ENCODE measurements at regions not wholly inside any gene's neighbourhood (a gene's known extent, or its start where the extent isn't known, plus 50 kb on each side); places are given as distances from the start of the nearest gene placed in this dataset.
"Not testable (repeated sequence)": the region's sequence is repeated elsewhere in the genome, so short reads cannot be mapped to it uniquely, and the experiment has no call there.

GRCh38 chr1:111052246-111052645, 87.6 kb downstream of the DRAM2 start:
- DNase-seq (ENCODE audit: low spot score) = no peak
- no CpG with 5 or more reads among the region's 1 CpG for WGBS, 2 donors (ENCODE audit: extremely low coverage in 2 of 2, insufficient read length in 2 of 2, insufficient replicate concordance in 1 of 2)

GRCh38 chr1:111048253-111048652, 84.5 kb upstream of the LRIF1 start:
- H3K14ac ChIP-seq (ENCODE audit: low read length); H3K9me3 ChIP-seq (replicated peaks in 1 of 2; ENCODE audit: control insufficient read depth in 2 of 2, insufficient read depth in 1 of 2, low read depth in 1 of 2, low read length in 2 of 2); H3K9ac ChIP-seq (ENCODE audit: low read depth, low read length, poor library complexity): not testable (repeated sequence)

More at GRCh38 chr1:111052246-111052645, 87.6 kb downstream of the DRAM2 start:
- Histone ChIP-seq H3K4me2 (ENCODE audit: insufficient read depth, low read length, poor library complexity, severe bottlenecking) (no peak overlapping the region), H3K79me1 (ENCODE audit: low read depth, low read length) (no peaks in the 10 kb centered on the region), H3K4me3 (ENCODE audit: low read length in 2 of 2) (no peak overlapping the region), H2BK12ac (ENCODE audit: low read length) (no peak overlapping the region), H2BK5ac (ENCODE audit: low read length) (no peak overlapping the region), H3K18ac (ENCODE audit: low read length) (no peak overlapping the region), H3K9me3 (replicated peaks in 1 of 2; ENCODE audit: control insufficient read depth in 2 of 2, insufficient read depth in 1 of 2, low read depth in 1 of 2, low read length in 2 of 2) (no peaks in the 10 kb centered on the region), H4K8ac (ENCODE audit: low read depth, low read length) (no peak overlapping the region), H3K27me3 (ENCODE audit: control insufficient read depth in 3 of 3, insufficient read depth in 3 of 3, low read depth in 1 of 3, low read length in 3 of 3) (no peaks in the 10 kb centered on the region), H2AK5ac (ENCODE audit: low read depth, low read length) (no peak overlapping the region), H3K9ac (ENCODE audit: low read depth, low read length, poor library complexity) (no peak overlapping the region), H3K27ac (replicated peaks; ENCODE audit: low read length) (no peak overlapping the region), H3K4ac (ENCODE audit: low read length) (no peak overlapping the region), H4K91ac (ENCODE audit: low read depth, low read length, poor library complexity) (no peak overlapping the region), H3K4me1 (ENCODE audit: control insufficient read depth in 2 of 2, insufficient read depth in 1 of 2, low read depth in 1 of 2, low read length in 2 of 2) (no peaks in the 10 kb centered on the region), H2BK15ac (ENCODE audit: low read length) (no peak overlapping the region), H3K23ac (ENCODE audit: low read depth, low read length, poor library complexity) (no peak overlapping the region), H2BK120ac (ENCODE audit: low read depth, low read length) (no peak overlapping the region), H2AFZ (ENCODE audit: low read length) (no peak overlapping the region), H3K36me3 (replicated peaks in 1 of 2; ENCODE audit: control insufficient read depth in 2 of 2, insufficient read depth in 2 of 2, low read length in 2 of 2) (no peaks in the 10 kb centered on the region), H3K14ac (ENCODE audit: low read length) (no peak overlapping the region)

GRCh38 chr1:111045033-111045722, 81.5 kb upstream of the LRIF1 start:
- H2AFZ ChIP-seq (ENCODE audit: low read length) = no peak overlapping the region
- no peaks in the 10 kb centered on the region for H3K36me3 ChIP-seq (replicated peaks in 1 of 2; ENCODE audit: control insufficient read depth in 2 of 2, insufficient read depth in 2 of 2, low read length in 2 of 2)
- H3K9me3 ChIP-seq (replicated peaks in 1 of 2; ENCODE audit: control insufficient read depth in 2 of 2, insufficient read depth in 1 of 2, low read depth in 1 of 2, low read length in 2 of 2) = no peaks in the 10 kb centered on the region
- H3K23ac ChIP-seq (ENCODE audit: low read depth, low read length, poor library complexity) = no peak overlapping the region
- H3K9ac ChIP-seq (ENCODE audit: low read depth, low read length, poor library complexity) = no peak overlapping the region
- no peak overlapping the region for H2BK5ac ChIP-seq (ENCODE audit: low read length)
- no peak overlapping the region for H2BK12ac ChIP-seq (ENCODE audit: low read length)
- no peaks in the 10 kb centered on the region for H3K79me1 ChIP-seq (ENCODE audit: low read depth, low read length)
- no peak overlapping the region for H3K4ac ChIP-seq (ENCODE audit: low read length)
- no peak overlapping the region for H3K14ac ChIP-seq (ENCODE audit: low read length)
- no peaks in the 10 kb centered on the region for H3K4me1 ChIP-seq (ENCODE audit: control insufficient read depth in 2 of 2, insufficient read depth in 1 of 2, low read depth in 1 of 2, low read length in 2 of 2)
- no peak overlapping the region for H4K8ac ChIP-seq (ENCODE audit: low read depth, low read length)
- WGBS, 2 donors (ENCODE audit: extremely low coverage in 2 of 2, insufficient read length in 2 of 2, insufficient replicate concordance in 1 of 2) = no CpG with 5 or more reads among the region's 2 CpGs
- no peaks in the 10 kb centered on the region for H3K27me3 ChIP-seq (ENCODE audit: control insufficient read depth in 3 of 3, insufficient read depth in 3 of 3, low read depth in 1 of 3, low read length in 3 of 3)
- H2BK120ac ChIP-seq (ENCODE audit: low read depth, low read length) = no peak overlapping the region
- no peak overlapping the region for H3K4me2 ChIP-seq (ENCODE audit: insufficient read depth, low read length, poor library complexity, severe bottlenecking)
- no peak overlapping the region for H2AK5ac ChIP-seq (ENCODE audit: low read depth, low read length)
- H3K27ac ChIP-seq (replicated peaks; ENCODE audit: low read length) = no peak overlapping the region
- H2BK15ac ChIP-seq (ENCODE audit: low read length) = no peak overlapping the region
- H3K4me3 ChIP-seq (ENCODE audit: low read length in 2 of 2) = no peak overlapping the region
- H3K18ac ChIP-seq (ENCODE audit: low read length) = no peak overlapping the region
- DNase-seq (ENCODE audit: low spot score) = no peak
- H4K91ac ChIP-seq (ENCODE audit: low read depth, low read length, poor library complexity) = no peak overlapping the region

More at GRCh38 chr1:111048253-111048652, 84.5 kb upstream of the LRIF1 start:
- not testable (repeated sequence) for H3K4me1 ChIP-seq (ENCODE audit: control insufficient read depth in 2 of 2, insufficient read depth in 1 of 2, low read depth in 1 of 2, low read length in 2 of 2); H2AFZ ChIP-seq (ENCODE audit: low read length); H3K4ac ChIP-seq (ENCODE audit: low read length); H4K91ac ChIP-seq (ENCODE audit: low read depth, low read length, poor library complexity); H3K27ac ChIP-seq (replicated peaks; ENCODE audit: low read length); H2BK120ac ChIP-seq (ENCODE audit: low read depth, low read length); H4K8ac ChIP-seq (ENCODE audit: low read depth, low read length); H2BK15ac ChIP-seq (ENCODE audit: low read length); H3K4me3 ChIP-seq (ENCODE audit: low read length in 2 of 2); H3K23ac ChIP-seq (ENCODE audit: low read depth, low read length, poor library complexity); H3K27me3 ChIP-seq (ENCODE audit: control insufficient read depth in 3 of 3, insufficient read depth in 3 of 3, low read depth in 1 of 3, low read length in 3 of 3); H2AK5ac ChIP-seq (ENCODE audit: low read depth, low read length); H3K36me3 ChIP-seq (replicated peaks in 1 of 2; ENCODE audit: control insufficient read depth in 2 of 2, insufficient read depth in 2 of 2, low read length in 2 of 2); H2BK12ac ChIP-seq (ENCODE audit: low read length); DNase-seq (ENCODE audit: low spot score); H3K18ac ChIP-seq (ENCODE audit: low read length); H3K79me1 ChIP-seq (ENCODE audit: low read depth, low read length); H3K4me2 ChIP-seq (ENCODE audit: insufficient read depth, low read length, poor library complexity, severe bottlenecking); H2BK5ac ChIP-seq (ENCODE audit: low read length)
- no CpG with 5 or more reads among the region's 1 CpG for WGBS, 2 donors (ENCODE audit: extremely low coverage in 2 of 2, insufficient read length in 2 of 2, insufficient replicate concordance in 1 of 2)

- Histone ChIP-seq H3K9me3 (replicated peaks in 1 of 2; ENCODE audit: control insufficient read depth in 2 of 2, insufficient read depth in 1 of 2, low read depth in 1 of 2, low read length in 2 of 2) (no peaks in the 10 kb centered on the region), H2BK120ac (ENCODE audit: low read depth, low read length) (no peak overlapping the region), H3K4ac (ENCODE audit: low read length) (no peak overlapping the region), H4K8ac (ENCODE audit: low read depth, low read length) (no peak overlapping the region), H3K4me2 (ENCODE audit: insufficient read depth, low read length, poor library complexity, severe bottlenecking) (no peak overlapping the region), H3K14ac (ENCODE audit: low read length) (no peak overlapping the region), H4K91ac (ENCODE audit: low read depth, low read length, poor library complexity) (no peak overlapping the region), H2BK15ac (ENCODE audit: low read length) (no peak overlapping the region), H3K9ac (ENCODE audit: low read depth, low read length, poor library complexity) (no peak overlapping the region), H3K27ac (replicated peaks; ENCODE audit: low read length) (no peak overlapping the region), H3K18ac (ENCODE audit: low read length) (no peak overlapping the region), H2BK12ac (ENCODE audit: low read length) (no peak overlapping the region), H2BK5ac (ENCODE audit: low read length) (no peak overlapping the region), H3K27me3 (ENCODE audit: control insufficient read depth in 3 of 3, insufficient read depth in 3 of 3, low read depth in 1 of 3, low read length in 3 of 3) (no peaks in the 10 kb centered on the region), H3K79me1 (ENCODE audit: low read depth, low read length) (no peaks in the 10 kb centered on the region), H3K4me3 (ENCODE audit: low read length in 2 of 2) (no peak overlapping the region), H3K4me1 (ENCODE audit: control insufficient read depth in 2 of 2, insufficient read depth in 1 of 2, low read depth in 1 of 2, low read length in 2 of 2) (no peaks in the 10 kb centered on the region), H3K23ac (ENCODE audit: low read depth, low read length, poor library complexity) (no peak overlapping the region), H3K36me3 (replicated peaks in 1 of 2; ENCODE audit: control insufficient read depth in 2 of 2, insufficient read depth in 2 of 2, low read length in 2 of 2) (no peaks in the 10 kb centered on the region), H2AK5ac (ENCODE audit: low read depth, low read length) (no peak overlapping the region), H2AFZ (ENCODE audit: low read length) (no peak overlapping the region)
- DNase-seq (ENCODE audit: low spot score) = peak; percentile 31
- no CpG with 5 or more reads among the region's 9 CpGs for WGBS, 2 donors (ENCODE audit: extremely low coverage in 2 of 2, insufficient read length in 2 of 2, insufficient replicate concordance in 1 of 2)
Observed at GRCh38 chr1:111032295-111032897, 68.7 kb upstream of the LRIF1 start.
